ENCODE measurements at regions not wholly inside any gene's neighbourhood (a gene's known extent, or its start where the extent isn't known, plus 50 kb on each side); places are given as distances from the start of the nearest gene placed in this dataset.
"Not testable (repeated sequence)": the region's sequence is repeated elsewhere in the genome, so short reads cannot be mapped to it uniquely, and the experiment has no call there.

DNA sequence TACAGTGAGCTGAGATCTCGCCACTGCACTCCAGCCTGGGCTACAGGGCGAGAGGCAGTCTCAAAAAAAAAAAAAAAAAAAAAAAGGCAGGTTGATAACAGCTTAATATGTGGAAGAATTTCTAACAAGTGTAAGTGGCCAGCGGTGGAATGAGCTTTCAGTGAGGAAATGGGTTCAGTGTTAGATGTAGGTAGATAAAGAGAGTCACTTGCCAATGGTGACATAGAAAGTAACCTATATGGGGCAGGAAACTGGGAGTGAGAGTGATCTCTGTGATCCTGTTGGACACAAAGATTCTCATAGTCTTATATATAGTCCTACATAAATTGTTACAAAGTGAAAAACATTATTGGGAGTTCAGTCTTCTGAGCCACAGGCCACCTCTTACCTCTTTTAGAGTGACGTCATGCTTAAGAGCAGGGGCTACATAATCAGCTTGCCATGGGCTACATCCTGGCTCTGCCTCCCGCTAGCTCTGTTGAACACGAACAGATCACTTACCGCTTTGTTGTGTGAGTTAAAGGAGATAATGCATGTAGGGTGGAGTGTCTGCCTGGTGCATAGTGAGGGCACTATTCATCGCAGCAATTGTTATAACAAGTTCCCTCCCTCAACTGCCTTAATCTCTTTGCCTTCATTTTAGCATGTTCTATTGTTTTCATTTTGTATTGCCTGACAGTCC, 110.2 kb upstream of the ELAC2 start:
- intact Hi-C loops (cut with DNase I), result no loop called here
- ATAC-seq (ENCODE audit: poor library complexity), result no peak
- no peak for DNase-seq

DNA sequence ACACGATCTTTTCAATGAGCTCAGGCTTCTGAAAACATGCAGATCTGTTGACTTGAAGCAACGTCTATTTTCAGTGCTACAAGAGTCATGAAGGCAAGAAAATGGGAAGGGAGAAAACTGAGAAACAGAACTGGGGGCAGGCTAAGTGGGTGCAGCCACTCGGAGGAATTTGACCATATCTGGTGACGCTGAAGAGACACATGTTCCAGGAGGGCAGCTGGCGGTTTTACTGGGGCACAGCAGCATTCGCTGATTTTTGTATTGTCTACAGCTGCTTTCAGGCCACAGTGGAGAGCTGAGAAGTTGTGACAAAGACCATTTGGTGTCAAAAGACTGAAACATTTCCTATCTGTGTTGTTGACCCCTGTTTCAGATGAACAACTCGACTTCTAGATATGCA, 103.0 kb upstream of the ELAC2 start:
- no peak for ATAC-seq (ENCODE audit: poor library complexity)
- intact Hi-C loops (cut with DNase I), result no loop called here
- no peak for DNase-seq

DNA sequence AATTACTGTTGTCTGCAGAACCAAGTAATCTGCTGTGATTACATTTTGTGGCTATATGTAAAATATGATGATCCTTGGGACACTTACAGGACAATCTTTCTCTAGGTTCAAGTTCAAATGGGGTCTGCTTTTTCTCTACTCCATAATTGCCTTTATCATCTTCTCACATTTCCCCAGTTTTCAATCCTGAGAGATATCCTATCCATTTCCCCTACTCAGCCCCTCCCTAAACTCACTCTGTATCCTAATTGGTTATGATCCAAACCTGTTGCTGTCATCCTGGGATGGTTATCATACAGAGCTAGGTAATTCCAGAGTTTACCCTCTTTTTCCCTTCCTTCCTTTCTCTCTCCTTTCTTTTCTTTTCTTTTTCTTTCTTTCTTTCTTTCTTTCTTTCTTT, 100.5 kb upstream of the ELAC2 start:
- ATAC-seq (ENCODE audit: poor library complexity) (no peak), DNase-seq (no peak)
- intact Hi-C loops (cut with DNase I), result no loop called here

- ATAC-seq (ENCODE audit: poor library complexity), result no peak
- no peak for DNase-seq
- intact Hi-C loops (cut with DNase I), result no loop called here
Observed at GRCh38 chr17:13117616-13118015, 99.8 kb upstream of the ELAC2 start.

- intact Hi-C loops (cut with DNase I), result no loop called here
- DNase-seq (no peak), ATAC-seq (ENCODE audit: poor library complexity) (peak; percentile 85)
Observed at GRCh38 chr17:13114601-13115031, 96.8 kb upstream of the ELAC2 start.

- intact Hi-C loops (cut with DNase I), result no loop called here
- ATAC-seq (ENCODE audit: poor library complexity) (no peak), DNase-seq (no peak)
Observed at GRCh38 chr17:13113821-13114525, 96.1 kb upstream of the ELAC2 start.

DNA sequence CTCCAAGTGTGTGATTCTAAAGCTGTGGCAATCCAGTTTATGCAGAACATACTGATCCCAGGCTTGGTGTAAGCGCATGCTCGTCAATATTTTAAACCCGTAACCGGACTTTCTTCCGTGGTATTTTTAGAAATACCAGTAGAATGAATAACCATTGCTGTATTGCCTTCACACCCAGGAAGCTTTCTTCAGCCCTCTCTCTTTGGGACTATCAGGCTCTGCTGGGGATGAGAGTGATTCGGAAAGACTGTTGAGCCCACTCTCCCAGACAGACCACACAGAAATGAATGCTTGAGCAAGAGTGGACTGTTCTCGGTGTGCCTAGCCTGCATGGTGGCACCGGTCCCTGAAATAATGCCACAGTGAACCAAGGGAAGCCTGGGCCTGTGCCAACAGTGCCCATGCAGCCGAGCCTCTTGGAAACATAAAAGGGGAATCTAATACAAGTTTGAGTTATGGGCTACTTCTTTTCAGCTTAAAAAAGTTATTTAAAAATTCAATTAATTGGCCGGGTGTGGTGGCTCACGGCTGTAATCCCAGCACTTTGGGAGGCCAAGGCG, 89.9 kb upstream of the ELAC2 start:
- ATAC-seq (ENCODE audit: poor library complexity) (no peak), DNase-seq (no peak)
- intact Hi-C loops (cut with DNase I), result no loop called here

GRCh38 chr17:13106171-13106570, 88.3 kb upstream of the ELAC2 start:
- no peak for DNase-seq

DNA sequence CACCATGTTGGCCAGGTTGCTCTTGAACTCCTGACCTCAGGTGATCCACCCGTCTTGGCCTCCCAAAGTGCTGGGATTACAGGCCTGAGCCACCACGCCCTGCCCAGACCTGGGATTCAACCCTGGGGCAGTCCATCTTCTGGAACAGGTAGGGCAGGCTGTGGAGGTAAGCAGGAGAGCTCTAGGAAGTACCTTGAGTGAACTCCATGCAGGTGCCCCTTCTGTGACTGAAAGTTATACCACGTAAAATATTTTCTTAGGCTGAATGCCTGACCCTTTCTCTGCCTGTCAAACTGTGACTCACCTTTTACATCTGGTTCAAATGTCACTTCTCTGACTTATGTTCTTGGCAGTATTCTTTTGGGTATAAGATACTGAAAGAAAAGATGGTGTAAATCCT, 86.7 kb upstream of the ELAC2 start:
- intact Hi-C loops (cut with DNase I), result no loop called here

More at GRCh38 chr17:13106171-13106570, 88.3 kb upstream of the ELAC2 start:
- intact Hi-C loops (cut with DNase I), result no loop called here
- ATAC-seq (ENCODE audit: poor library complexity), result no peak

DNA sequence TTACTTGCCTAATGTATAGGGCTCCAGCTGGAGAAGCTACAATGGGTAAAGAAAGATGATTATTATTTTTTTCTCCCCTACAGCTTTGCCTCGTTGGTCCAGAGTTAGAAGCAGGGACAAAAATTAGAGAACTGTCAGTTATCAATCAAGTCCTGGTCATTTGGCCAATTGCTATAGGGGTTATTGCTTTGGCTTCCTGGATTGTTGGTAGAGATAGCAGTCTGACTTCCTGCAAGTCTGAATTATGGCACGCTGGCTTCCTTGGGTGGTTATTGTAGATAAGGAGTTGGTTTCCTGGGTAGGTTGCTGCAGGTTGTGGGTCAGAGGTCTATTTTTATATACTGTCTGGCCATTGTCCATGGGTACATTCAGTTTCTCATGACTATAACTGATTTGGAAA, 84.7 kb upstream of the ELAC2 start:
- intact Hi-C loops (cut with DNase I), result no loop called here
- DNase-seq (no peak), ATAC-seq (ENCODE audit: poor library complexity) (no peak)

More for the DNA sequence above, 86.7 kb upstream of the ELAC2 start:
- no peak for DNase-seq
- no peak for ATAC-seq (ENCODE audit: poor library complexity)

- ATAC-seq (ENCODE audit: poor library complexity) (no peak), DNase-seq (no peak)
- intact Hi-C loops (cut with DNase I), result no loop called here
Observed at GRCh38 chr17:13099926-13100325, 82.1 kb upstream of the ELAC2 start.

DNA sequence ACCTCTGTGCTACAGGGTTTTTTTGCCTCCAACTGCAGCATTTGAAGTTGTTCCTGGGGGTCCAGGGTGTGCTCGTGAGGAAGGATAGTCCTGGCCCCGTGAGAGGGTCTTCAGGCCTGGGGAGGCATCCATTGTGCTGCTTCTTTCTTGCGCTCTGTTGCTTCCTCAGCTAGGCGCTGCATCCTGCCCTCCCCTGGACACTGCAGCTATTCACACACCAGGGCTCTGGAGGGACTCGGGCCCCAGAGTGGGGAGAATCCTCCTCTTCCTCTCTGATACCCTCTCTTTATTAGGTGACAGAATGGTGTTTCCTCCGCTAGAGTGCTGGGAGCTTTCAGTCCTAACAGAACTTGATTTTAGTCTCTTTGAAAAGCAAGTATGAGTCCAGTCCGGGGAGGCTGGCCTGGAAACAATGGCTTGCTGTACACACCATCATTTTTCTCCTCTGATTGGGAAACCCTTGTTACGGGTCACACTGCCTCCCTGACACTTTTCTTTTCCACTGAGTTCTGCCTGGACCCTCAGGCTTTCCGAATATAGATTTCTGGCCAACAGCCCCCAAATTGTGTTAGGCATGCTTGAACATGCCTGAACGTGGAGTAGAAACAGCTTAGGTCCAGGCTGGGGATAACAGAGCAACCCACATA, 81.4 kb upstream of the ELAC2 start:
- no peak for DNase-seq
- intact Hi-C loops (cut with DNase I), result no loop called here

DNA sequence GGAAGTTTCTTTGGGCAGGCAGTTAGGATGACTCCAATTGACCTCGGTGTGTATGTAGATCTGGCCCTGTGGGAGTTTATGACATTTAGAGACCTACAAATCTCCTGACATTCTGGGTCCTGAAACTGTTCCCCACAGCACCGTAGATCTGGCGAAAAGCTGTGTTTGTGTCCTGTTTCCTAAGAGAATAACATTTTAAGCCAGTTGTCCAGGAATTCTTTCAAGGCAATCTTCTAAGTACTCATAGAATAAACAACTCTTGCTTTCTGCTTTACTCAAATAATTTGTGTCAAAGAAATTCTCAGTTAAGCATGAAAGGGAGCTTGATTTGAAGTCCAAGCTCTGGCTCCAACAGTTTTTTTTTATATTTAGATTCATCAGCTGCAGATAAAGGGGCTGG, 78.5 kb upstream of the ELAC2 start:
- DNase-seq (no peak), ATAC-seq (ENCODE audit: poor library complexity) (no peak)
- intact Hi-C loops (cut with DNase I), result no loop called here

More for the DNA sequence above, 81.4 kb upstream of the ELAC2 start:
- ATAC-seq (ENCODE audit: poor library complexity), result no peak

GRCh38 chr17:13092010-13092409, 74.2 kb upstream of the ELAC2 start:
- DNase-seq; intact Hi-C loops (cut with DNase I); ATAC-seq (ENCODE audit: poor library complexity): not testable (repeated sequence)

DNA sequence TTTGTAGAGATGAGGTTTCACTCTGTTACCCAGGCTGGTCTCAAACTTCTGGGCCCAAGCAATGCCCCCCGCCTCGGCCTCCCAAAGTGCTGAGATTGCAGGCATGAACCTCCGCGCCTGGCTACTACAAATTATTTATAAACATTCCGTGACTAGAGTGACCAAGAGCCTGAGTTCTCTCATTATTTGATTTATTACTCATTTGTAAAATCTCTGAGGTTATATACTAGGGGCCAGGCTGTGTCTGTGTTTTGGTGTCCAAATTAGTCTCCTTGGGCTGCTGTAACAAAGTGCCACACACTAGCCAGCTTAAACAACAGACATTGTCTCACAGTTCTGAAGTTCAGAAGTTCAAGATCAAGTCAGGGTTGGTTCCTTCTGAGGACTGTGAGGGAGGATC, 70.8 kb upstream of the ELAC2 start:
- ATAC-seq (ENCODE audit: poor library complexity) (no peak), DNase-seq (no peak)
- intact Hi-C loops (cut with DNase I), result no loop called here

- intact Hi-C loops (cut with DNase I), result no loop called here
- DNase-seq (no peak), ATAC-seq (ENCODE audit: poor library complexity) (no peak)
Observed at GRCh38 chr17:13087802-13088201, 70.0 kb upstream of the ELAC2 start.

GRCh38 chr17:13086142-13086769, 68.4 kb upstream of the ELAC2 start:
- intact Hi-C loops (cut with DNase I), result no loop called here
- ATAC-seq (ENCODE audit: poor library complexity), result peak; percentile 80
- DNase-seq, result peak; percentile 61

GRCh38 chr17:13085578-13085977, 67.8 kb upstream of the ELAC2 start:
- intact Hi-C loops (cut with DNase I), result no loop called here
- DNase-seq, result no peak
- ATAC-seq (ENCODE audit: poor library complexity), result no peak

GRCh38 chr17:13084420-13084819, 66.6 kb upstream of the ELAC2 start:
- ATAC-seq (ENCODE audit: poor library complexity) (no peak), DNase-seq (no peak)
- intact Hi-C loops (cut with DNase I), result no loop called here

All from Right ventricle myocardium superior (tissue), 1 donor.